Lower leg skin (tissue), 3 donors: ENCODE measurements at regions not wholly inside any gene's neighbourhood (a gene's known extent, or its start where the extent isn't known, plus 50 kb on each side); places are given as distances from the start of the nearest gene placed in this dataset.
"Not testable (repeated sequence)": the region's sequence is repeated elsewhere in the genome, so short reads cannot be mapped to it uniquely, and the experiment has no call there.

Experiments used
- CTCF ChIP-seq, 3 donors: fragments of 450-650 bp; IDR thresholded peaks; one replicate each; pipeline ENCODE4 v1.5.1; 2016; ENCODE audit warnings: antibody characterized with exemption in 3 of 3, mild to moderate bottlenecking in 3 of 3, moderate library complexity in 2 of 3
- POLR2A ChIP-seq, 2 donors: fragments of 450-650 bp; IDR thresholded peaks; one replicate each; pipeline ENCODE4 v1.6.1; 2016 to 2017; ENCODE audit warnings: antibody characterized with exemption in 2 of 2, mild to moderate bottlenecking in 1 of 2, moderate library complexity in 1 of 2

- TF ChIP-seq POLR2A, CTCF (IDR thresholded peaks at IDR 0.05): not testable (repeated sequence)
Observed at GRCh38 chr6:43997990-43998585, 129.2 kb downstream of the MRPL14 start.
